ENCODE measurements at regions not wholly inside any gene's neighbourhood (a gene's known extent, or its start where the extent isn't known, plus 50 kb on each side); places are given as distances from the start of the nearest gene placed in this dataset.
"Not testable (repeated sequence)": the region's sequence is repeated elsewhere in the genome, so short reads cannot be mapped to it uniquely, and the experiment has no call there.

DNA sequence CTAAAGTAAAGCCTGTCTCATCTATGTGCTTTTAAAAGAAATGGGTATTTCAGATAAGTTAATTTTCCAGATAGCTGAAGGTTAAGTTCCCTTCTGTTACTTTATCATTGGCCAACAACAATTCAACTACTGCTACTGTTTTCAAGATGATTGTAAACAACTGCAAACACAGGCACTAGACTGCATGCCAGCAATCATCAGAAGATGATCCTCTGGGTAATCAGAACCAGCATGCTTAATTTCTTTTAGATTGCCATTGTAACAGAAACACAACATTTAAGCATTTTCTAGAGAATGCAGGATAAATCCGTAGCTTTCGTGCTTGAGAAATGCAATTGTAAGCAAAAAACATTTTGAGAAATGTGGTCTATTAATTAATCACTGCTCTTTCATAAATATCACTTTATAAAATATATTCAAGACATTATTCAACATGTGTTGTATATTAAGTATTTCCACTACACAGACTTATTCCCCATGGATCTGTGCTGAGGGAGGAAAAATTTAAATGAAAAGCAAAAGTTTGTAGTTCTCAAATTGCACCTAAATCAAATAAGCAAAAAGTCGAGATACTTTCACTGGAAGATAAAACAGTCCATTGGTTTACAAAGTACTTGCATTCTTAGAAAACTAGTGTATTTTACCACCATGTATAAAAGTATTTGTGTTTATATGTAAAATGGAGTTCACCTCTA is 133.7 kb downstream of the ATL2 start:
- DNase-seq = no peak

DNA sequence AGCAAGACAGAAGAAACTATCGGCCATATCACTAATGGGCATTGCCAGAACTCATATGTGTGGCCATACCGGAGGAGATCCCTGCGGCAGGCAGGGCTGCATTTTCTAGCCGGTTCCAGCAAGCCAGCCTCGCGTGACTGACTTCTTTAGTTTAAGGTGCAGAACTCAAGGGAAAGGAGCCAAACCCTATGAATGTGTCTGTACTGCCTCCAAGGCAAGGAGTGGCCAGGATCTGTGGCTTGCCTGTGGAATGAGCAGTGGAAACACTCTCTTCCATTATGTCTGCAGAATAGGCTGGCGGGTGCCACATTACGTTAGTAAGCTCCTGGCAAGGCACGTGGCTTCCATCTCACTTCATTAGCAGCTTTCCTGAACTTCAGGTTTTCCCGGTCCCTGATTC is 137.6 kb downstream of the ATL2 start:
- no peak for DNase-seq

DNA sequence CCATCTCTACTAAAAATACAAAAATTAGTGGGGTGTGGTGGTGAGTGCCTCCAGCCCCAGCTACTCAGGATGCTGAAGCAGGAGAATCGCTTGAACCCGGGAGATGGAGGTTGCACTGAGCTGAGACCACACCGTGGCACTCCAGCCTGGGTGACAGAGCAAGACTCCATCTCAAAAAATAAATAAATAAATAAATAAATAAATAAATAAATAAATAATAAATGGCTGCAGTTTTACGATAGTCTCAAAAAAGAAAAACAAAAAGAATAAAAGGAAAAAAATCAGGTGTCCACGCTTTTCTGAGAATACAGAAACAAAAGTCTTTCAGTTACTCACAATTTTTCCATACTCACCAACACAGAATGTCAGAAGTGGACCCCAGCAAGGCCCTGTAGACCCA is 138.4 kb downstream of the ATL2 start:
- DNase-seq = not testable (repeated sequence)

DNA sequence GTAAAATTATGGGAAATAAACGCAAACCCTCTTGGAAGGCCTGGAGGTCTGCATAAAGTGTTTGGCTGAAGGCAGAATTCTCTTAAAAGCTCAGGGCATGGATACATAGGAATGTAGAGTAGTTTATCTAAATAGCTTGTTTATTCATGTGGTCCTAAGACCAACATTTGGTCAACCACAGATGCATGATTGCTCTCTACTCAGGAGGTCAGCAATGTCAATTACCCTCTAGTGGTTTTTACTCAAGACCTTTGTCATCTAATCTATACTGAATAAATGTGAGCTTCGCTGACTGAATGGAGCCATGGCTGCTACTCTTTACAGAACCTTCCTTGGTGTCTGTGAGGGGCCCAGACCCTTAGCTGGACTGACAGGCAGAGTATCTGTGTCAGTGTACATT is 139.8 kb downstream of the ATL2 start:
- no peak for DNase-seq

DNA sequence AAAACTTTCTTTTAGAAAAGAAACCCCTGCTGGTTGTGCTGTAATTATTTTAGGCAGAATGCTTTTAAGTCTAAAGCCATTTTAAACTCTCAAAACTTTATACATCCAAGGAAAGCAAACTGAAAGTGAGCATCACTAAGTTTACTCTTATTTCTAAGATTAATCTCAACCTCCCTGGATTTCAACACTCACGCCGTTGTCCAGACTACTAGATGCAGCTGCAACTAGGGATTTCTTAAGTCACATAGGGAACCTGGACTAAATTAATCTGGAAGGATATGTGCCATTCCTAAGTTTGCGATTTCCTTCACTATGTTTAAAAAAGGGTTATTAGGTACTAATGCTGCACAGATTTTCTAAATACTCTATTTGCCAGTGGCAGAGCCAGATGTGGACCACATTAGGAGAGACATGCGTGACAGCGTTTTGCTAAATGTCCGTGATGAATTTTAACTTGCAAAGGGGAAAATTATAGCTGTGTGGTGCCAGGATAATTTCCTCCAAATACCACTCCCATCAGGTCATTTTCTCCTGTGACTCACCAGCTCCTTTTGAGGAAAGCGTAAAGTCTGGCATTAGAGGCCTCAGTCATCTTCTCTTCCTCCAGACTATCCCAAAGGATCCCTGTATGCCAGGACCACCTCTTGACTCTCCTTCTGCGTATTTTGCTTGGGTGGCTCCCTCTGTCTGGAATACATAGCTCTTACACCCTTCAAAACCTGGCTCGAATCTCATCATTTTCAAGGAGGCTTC is 143.7 kb downstream of the ATL2 start:
- no peak for DNase-seq

DNA sequence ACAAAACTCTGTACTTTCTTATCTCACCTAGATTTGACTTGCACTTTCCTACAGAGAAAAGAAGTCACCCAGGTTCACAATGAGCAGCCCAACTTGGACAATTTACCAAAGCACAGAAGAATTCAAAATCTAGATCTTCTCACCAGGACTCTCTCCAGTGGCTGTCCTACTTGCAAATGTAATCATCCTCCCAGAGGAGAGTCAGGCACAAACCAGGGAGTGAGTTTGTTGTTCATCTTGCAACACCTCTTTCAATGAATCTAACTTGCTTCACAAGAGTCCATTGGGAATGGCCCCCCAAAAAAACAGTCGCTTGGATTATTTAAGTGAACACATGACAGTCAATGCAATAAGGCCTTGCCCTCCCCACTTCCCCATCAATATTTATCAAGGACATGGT is 144.6 kb downstream of the ATL2 start:
- DNase-seq = no peak

DNA sequence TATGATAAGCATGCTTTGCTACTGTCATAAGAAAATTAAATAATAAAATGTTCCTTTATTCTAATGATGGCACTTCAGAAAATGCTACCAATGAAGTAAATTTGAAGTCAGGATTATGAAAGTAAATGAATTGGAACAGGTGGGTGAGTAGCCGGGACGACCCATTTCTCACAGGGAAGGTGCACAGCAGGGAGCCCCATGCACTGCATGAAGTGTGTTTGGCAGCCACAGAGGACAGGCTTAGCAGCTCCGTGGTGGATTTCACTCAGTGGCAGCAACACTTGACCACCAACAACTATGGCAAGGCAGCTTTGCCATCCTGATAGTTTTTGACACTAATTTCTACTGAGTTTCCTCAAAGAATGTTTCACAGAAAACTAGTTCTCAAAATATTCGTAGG is 146.3 kb downstream of the ATL2 start:
- no peak for DNase-seq

DNA sequence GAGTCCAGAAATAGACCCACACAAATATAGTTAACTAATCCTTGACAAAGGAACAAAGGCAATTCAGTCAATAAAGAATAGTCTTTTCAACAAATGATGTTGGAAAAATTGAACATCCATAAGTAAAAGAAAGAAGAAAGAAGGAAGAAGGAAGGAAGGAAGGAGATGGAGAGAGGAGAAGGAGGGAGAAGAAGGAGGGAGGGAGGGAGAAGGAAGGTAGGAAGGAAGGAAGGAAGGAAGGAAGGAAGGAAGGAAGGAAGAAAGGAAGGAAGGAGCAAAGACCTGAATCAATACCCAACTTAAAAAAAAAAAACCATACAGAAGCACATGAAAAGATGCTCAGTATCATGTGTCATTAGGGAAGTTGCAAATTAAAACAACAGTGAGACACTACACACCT is 148.3 kb downstream of the ATL2 start:
- no peak for DNase-seq

DNA sequence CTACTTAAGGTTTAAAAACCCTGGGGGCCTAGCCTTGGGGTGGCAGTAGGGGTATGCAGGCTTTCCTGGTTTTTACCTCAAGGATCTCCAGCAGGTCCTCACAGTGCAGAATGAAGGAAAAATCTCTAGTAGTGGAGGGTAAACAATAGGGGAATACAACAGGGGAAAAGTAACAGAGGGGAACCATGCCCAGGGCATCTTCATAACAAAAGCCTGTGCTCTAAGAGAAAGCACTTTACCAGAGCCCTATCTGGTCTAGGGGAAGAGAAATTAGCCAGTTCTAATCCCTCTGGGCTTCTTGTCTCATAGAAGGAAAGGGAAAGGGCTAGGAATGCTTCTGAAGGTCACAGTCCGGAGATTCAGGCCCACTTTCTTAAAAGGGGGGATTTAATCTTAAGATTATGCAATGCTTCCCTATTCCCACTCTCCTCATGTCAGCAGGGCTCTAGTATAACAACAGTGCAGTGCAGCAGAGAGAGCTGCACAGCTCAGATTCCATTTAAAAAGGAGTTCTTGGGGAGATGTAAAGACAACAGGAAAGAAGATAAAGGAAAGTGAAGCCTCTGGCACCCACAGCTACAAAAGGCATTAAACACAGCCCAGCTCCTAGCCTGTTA is 149.0 kb upstream of the CYP1B1 start:
- DNase-seq = no peak

DNA sequence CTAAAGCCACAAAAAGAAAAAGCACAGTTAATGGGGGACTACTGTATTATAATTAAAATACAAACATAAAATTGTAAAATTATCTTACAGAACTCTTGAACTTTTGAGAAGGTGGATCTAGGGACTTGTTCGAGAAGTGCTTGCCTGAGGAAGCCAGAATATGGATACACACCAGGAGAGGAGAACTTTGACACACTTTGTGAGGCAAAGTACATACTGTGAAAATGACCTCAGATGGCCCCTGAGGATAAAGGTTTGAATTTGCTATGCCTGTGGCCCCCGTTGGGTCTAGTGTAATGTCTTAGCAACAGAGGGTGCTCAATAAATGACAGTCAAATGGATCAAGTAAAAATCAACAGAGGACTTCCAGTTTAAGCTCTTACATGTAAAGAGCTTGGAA is 148.2 kb upstream of the CYP1B1 start:
- DNase-seq = no peak

DNA sequence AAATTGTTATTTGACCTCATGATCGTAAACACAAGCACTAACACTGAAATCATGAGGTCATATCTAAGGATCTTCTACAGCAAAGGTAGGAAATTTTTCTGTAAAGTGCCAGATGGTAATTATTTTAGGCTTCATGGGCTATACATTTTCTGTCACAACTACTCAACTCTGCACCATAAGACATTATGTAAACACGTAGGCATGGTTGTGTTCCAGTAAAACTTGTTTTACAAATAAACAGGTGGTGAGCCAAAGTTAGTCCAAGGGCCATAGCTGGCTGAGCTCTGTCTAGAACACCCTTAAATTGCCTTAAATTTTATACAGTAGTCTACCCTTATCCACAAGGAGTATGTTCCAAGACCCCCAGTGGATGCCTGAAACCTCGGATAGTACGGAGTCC is 147.3 kb upstream of the CYP1B1 start:
- DNase-seq = no peak

DNA sequence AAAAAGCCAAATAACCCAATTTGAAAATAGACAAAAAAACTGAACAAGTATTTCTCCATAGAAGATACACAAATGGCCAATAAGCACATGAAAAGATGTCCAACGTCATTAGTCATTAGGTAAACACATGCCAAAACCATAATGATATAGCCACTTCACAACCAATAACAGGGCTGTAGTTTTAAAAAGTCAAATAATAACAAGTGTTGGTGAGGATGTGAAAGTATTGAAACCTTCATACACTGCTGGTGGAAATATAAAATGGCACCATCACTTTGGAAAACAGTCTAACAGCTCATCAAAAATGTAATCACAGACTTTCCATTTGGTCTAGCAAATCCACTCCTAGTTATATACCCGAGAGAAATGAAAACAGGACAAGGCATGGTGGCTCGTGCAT is 144.2 kb upstream of the CYP1B1 start:
- DNase-seq = no peak

DNA sequence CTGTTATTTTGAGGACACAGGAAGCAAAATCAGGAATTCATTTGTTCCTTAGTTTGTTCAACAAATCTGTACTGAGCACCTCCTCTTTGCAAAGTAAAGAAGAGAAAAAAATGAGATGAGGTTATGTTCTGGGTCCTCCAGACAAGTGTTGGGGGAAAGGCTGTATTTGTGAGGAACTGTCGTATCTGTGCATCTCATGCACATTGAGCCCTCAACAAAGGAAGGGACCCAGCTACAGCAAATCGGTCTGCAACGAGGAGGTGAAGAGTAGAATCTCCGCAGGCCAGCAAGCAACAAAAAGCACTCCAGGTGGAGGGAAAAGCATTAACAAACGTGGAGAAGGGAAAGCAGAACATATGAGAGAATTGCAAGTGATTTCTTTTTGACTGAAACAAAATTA is 143.0 kb upstream of the CYP1B1 start:
- no peak for DNase-seq

DNA sequence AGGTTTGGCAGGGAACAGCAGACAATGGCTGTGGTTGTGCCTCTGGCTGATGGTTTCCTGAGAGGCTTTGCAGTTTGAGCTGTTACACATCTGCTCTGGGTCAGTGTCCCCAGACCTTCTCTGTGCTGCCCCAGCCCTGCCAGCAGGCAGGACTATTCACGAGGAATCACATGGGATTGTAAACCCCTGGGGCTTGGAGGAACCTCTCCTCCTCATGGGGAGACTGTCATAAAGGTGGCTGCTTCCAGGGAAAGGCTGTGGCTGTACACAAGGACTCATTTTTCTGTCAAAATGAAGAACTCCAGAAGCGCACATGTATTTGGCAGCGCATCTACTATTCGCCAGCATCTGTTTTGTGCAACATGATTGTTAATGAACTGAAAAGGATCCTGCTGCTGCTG is 142.6 kb upstream of the CYP1B1 start:
- DNase-seq = no peak

DNA sequence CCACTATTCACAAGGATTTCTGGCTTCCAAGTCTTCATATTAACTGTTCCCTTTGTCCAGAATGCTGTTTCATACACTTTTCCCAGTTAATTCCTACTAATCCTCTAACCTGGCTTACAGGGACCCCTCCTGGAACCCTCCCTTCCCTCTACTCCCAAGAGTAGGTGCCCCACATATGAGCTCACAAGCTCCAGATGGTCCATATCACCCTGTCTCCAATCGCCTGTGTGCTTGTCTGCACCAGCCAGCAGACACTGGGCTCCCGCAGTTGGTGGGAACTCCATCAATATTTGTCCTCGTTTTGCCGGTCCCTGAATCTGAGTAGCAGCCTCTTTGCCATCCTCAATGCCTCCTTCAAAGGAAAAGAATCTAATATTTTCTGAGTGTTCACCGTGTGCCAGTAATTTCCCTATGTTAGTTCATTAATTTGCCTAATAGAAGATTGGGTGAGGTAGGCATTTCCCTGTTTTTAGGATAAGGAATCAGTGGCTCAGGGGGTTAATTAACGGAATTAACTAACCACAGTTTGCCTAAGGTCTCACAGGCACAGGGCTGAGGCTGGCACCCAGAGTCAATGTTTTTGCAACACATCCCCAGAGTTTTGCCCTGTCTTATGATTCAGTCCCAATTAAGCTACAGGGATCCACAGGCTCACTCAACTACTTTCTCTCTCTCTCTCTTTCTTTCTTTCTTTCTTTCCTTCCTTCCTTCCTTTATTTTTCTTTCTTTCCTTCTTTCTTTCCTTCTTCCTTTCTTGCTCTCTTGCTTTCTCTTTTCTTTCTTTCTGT is 141.6 kb upstream of the CYP1B1 start:
- no peak for DNase-seq

DNA sequence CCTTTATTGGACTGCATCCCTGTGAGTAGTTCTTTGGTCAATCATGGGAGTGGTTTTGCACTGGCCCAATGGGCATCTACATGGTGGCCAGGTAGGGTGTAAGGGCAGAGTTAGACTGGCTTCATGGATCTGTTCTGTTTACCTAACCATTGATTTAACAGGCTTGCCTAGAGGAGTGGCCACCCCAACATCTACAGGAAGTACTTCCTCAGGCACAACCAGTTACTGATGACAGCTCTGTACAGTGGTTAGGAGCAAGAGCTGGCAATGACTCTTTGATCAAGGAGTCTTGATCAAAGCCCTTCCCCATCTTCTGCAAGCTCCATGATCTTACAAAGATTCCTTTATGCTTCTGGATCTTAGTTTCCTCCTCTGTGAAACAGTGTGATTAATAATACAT is 140.9 kb upstream of the CYP1B1 start:
- no peak for DNase-seq

DNA sequence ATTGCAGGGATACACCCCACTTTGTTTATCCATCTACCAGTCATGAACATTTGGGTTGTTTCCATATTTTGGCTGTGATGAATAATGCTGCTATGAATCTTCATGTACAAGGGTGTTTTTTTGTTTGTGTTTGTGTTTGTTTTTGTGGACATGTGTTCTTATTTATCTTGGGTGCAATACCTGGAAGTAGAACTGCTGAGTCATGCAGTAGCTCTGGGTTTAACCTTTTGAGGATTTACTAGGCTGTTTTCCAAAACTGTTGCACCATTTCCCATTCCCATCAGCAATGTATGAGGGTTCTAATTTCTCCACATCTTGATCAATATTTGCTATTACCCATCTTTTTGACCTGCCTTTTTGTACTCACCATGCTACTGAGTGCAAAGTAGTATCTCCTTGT is 140.0 kb upstream of the CYP1B1 start:
- DNase-seq = no peak

DNA sequence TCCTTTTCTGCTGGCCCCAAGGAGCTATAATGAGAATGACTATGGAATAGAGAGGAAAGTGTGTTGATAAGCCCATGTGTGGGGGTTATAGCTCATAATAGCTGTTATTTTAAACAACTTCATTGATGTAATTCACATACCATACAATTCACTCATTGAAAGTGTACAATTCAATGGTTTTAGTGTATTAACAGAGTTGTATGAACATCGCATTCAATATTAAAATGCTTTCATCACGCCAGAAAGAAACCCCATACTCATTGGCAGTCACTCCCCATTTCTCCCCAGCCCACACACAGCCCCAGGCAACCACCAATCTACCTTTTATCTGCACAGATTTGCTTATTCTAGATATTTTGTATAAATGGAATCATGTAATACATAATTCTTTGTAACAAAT is 139.6 kb upstream of the CYP1B1 start:
- no peak for DNase-seq

DNA sequence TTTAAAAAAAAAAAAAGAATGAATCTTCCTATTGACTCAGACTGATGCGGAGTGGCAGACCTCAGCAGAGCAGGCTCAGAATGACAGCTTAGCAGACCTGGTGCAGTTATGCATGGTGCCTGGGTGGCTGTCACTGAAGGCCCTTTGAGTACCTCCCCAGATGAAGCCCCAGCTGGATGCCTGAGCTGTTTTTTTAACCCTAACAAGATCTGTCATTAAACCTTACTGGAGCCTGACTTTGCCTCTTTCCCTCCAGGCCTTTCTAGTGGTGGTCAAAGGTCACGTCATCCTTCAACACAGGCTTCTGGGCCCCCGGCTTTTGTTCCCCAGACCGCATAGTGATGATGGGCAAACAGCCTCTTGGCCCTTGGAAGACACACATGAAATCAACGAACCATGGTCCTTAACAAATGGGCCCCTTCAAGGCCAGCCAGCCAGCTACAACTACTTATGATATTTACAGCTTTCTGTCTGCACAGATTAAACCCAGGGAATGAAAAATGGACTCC is 138.3 kb upstream of the CYP1B1 start:
- no peak for DNase-seq

DNA sequence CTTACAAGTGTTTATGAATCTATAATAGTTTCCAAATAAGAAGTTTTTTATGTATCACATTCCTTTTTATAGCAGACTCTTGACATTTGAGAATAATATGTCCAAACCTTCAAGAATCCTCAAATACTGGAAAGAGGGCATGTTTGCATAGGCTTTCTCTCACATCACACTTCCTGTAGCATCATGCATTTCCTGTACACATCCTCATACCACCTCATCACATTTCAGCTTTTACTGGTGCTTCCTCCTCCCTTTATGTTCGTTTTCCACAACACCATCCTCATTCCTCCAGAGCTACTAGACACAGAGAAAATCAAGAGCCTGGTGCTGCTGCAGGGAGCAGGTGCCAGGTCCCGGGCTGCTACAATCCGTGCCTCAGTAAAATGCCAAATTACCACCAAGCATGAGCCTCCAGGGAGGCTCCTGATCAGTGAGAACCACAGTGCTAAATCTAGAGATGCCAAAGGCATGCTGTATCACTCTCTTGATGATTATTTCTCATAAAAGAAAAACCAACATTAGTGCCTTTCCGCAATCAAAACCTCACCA is 137.7 kb upstream of the CYP1B1 start:
- DNase-seq = no peak

DNA sequence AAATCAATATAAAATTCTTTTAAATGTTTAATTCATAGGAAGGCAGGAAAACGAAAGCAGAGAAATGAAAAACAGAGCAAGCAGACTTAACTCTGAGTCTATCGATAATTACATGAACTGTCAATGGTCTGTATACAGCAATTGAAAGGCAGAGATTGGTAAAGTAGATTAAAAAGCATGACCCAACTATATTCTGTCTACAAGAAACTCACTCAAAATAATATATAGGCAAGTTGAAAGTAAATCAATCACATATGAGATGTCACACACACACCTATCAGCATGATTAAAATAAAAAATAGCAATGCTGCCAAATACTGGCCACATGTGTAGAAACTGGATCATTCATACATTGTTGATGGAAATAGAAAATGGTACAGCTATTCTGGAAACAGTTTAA is 136.4 kb upstream of the CYP1B1 start:
- DNase-seq = no peak

DNA sequence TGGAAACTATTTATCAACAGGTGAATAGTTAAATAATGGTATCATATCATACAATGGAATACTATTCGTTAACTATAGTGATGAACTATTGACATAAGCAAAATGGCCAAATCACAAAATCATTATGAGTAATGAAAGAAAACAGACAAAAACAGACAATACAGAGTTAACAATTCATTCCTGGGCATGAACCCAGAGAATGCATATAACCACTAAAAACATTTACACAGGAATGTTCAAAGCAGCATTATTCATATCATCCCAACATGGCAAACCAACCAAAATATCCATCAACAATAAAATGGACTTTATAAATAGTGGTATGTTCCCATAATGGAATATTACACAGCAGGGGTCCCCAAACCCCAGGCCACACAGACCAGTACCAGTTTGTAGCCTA is 131.2 kb upstream of the CYP1B1 start:
- DNase-seq = no peak

DNA sequence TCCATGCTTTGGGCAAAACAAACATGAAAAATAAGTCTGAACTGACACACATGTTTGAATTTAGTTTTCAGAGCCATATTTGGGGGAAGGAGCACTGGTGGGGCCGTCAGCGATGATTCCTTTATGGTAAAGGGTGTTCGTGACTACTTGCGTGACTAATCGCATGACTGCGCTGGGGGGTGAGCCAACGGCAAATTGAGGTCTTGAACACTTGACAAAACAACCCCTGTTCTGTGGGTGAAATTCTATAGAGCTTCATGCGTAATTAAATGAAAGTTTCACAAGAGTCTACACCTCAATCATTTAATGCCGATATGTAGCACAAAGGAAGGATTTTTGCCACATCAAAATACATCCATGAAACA is 127.5 kb upstream of the CYP1B1 start:
- no peak for DNase-seq
